GM19438 (cell line): ENCODE measurements at regions not wholly inside any gene's neighbourhood (a gene's known extent, or its start where the extent isn't known, plus 50 kb on each side); places are given as distances from the start of the nearest gene placed in this dataset.
A peak's percentile ranks its signal among the peaks of the same experiment; 100 is the strongest.
"Not testable (repeated sequence)": the region's sequence is repeated elsewhere in the genome, so short reads cannot be mapped to it uniquely, and the experiment has no call there.

Source experiments
- ATAC-seq: cut with Tn5 transposase; IDR thresholded peaks from one replicate; pipeline ENCODE4 v1.9.1; 2021; ENCODE audit warnings: low read depth; ENCODE audit not compliant: unreplicated experiment

DNA sequence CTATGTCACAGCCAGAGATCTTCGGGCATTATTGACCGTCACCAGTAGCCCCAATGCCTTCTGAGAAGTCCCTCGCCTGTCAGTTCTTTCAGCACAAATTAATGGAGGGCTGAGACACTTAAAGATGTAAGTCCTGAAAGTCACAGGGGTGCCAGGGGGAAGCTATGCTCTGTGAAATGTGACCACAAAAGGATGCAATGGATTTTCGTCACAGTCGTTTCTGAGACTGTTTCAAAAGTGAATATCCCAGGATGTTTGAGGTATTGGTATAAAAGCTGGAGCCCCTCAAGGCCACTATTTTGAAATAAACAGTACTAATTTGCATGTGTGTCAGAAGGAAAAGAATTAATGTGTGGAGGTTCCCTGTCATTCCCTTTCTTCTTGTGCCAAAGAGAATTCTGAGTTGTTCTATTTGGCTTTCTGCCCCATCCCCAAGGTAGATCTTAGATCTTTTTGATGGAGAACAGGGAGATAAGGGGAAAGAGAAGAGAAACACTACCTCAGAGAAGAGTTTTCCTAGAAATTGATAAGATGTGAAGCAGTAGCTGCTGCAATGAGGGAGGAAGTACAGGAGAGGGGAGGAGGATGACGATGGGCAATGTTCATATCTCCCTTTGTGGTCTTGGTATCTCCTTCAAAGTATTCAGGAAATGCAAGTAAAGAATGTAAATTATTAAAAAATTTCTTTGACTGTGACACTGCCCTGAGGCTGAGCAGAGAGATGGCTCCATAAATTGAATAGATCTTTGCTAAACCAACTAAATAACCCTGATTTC, 101.8 kb upstream of the NAP1L1 start:
- ATAC-seq = no peak

DNA sequence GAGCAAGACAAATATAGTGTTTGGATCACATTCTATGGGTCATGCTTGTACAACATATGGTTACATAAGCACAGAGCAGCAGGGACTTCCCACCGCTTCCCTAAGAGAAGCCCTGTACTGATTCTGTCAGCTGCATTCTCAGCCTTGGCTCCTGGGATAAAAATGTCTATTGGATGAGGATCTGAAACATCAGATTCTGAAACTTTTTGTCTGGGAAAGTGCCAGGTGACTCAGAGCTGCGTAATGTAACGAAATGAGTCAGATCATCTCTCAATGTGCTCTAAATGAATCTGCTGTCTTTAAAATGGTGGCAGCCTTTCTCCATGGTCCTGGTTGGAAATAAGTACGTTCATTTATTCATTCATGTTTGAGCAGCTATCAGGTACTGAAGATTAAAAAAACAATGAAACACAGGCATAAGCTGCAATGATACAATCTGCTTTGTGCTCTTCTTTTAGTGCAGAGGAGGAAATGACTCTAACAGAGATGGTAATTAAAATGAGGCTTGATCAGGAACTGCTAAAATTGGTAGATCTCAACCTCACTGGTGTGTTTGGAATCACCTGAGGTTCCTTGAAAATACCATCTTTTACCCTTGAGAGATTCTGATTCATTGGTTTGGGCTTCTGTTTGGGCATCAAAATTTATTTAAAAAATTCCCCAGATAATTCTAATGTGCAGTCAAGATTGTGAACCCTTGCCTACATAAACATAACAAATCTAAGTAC, 99.1 kb upstream of the NAP1L1 start:
- peak; percentile 78 for ATAC-seq

DNA sequence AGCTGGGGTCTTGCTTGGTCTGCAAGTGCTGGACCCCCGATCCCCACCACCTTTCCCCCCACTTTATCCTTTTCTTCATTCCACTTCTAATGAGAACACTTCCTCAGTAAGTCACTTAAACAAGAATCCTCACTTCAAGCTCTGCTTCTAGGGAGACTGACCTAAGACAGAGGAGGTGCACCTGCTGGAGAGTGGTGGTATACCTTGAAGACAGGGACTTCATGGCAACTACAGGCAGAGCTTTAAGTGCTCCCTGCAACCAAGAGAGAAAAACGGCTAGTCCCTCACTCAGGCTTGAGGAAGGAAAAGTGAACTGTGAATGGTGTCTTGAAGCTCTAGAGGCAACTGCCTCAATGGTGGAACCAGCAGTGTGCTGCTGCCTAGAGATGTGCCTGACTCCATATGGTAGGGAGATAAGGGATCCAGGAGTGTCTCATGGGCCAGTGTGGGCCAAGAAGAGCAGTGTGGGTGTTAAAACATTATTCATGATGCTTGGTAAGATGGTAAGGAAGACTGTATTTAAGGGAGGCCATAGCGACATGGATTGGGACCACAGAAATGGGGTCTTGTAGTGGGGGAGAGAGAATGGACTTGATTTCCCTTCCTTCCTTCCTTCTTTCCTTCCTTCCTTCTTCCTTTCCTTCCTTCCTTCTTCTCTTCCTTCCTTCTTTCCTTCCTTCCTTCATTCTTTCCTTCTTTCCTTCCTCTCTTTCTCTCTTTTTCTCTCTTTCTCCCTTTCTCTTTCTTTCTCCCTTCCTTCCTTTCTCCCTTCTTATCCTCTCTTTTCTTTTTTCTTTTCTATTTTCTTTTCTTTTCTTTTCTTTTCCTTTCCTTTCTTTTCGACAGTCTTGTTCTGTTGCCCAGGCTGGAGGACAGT, 96.2 kb upstream of the NAP1L1 start:
- no peak for ATAC-seq

DNA sequence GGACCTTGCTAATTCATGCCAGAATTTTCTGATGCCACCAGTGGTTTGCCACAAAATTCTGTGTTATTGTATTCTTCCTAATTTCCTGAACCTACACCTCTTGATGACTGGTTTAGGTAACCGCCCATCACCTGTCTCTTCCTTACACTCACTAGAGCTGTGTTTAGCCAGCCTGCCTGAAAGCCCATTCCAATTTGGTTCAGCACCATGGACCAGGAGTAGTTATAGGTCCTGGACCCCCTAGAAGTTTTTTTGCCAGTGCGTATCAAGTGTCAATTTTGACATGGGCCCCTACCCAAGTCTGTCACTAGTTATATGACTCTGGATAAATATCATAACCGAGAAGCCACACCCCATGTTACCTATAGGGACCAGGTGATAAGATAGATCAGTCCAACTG, 94.0 kb upstream of the NAP1L1 start:
- ATAC-seq = no peak

DNA sequence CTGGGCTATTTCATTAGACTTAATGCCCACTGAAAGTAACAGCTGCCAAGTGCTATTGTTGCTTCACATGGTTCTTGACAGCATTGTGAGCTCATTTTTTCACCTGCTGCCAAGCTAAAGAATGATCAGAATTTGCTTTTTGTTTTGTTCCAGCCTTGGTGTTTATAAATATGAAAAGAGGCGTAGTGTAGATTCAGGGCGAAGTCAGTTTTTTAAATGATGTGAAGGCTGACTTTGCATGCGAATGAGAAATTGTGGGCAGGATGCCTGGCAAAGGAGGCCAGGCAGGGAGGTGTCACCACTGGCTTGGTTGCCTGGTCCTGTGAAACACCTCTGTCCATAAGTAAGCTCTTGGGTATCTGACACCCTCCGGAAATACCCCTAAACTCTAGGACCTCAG, 93.3 kb upstream of the NAP1L1 start:
- ATAC-seq = no peak

DNA sequence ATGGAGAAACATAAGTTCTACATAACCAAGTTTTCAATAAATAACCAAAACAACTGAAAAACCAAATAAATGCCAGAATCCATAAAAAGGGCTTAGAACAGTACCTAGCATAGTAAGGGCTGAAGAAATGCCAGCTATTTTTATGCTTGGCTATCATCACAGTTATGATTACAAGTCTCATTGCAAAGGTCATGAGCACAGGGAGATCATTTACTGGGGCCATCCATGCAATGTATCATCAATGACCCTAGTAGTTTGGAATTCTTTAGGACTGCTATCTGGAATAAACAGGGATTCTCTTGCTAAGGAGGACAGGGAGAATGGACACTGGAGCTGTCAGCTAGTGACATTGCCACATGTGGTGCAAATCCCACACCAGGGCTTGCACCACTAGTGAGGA, 92.5 kb upstream of the NAP1L1 start:
- no peak for ATAC-seq

DNA sequence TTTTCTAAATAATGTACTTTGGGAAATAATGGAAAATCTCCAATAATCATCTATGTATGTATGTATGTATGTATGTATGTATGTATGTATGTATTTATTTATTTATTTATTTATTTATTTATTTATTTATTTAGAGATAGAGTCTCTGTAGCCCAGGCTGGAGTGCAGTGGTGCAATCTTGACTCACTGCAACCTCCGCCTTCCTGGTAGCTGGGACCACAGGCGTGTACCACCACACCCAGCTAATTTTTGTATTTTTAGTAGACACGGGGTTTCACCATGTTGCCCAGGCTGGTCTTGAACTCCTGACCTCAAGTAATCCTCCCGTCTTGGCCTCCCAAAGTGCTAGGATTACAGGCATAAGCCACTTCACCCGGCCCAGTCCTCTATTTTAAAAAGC, 91.5 kb upstream of the NAP1L1 start:
- not testable (repeated sequence) for ATAC-seq

DNA sequence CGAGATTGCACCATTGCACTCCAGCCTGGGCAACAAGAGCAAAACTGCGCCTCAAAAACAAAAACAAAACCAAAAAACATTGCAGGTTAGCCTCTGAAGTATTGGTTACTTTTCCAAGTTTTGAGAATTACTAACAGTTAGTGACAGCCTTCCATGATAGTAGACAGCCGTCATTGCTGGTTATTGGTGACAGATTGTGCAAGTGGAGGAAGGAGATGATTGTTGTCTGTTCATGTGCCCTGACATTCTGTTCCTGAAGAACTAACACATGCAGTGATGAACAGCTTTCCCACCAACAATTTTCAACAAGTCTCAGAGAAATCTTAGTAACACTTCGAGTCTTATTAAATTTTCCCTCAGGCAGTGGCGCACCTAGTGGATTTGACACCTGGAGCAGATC, 89.3 kb upstream of the NAP1L1 start:
- ATAC-seq = no peak

DNA sequence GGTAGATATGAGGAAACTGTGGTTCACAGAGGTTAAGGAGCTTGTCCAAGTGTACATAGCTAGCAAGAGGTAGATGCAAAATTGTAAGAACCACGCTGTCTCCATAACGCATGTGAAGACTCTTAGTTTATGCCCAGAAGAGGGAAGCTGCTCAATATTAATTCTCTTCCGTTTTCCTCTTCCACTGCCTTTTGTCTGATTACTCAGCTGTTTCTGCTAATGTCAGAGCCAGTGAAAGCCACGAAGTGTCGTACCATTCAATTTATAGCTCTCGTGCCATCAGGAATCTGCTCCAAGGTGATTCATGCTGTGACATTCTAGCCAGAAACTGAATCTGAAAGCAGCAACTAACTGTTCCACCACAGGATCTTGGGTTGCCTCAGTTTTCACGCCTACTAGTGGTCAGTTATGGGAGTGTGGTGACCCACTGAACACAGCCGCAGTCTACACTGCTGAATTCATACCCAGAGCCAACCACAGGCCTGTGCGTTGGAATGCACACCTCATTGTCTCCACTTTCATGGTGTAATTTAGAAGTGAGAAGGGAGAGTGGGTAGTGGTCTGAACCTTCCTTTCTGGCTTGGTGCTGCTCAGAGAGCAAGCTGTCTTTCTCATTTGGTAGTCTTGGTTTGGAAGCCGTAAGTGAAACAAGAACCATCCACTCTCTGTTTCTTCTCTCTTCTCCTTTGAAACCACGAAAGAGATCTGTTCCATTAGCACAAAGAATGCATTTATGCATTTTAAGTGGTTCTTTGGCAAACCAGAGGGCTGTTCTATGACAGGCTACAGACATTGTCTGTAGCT, 74.2 kb upstream of the NAP1L1 start:
- peak; percentile 95 for ATAC-seq

DNA sequence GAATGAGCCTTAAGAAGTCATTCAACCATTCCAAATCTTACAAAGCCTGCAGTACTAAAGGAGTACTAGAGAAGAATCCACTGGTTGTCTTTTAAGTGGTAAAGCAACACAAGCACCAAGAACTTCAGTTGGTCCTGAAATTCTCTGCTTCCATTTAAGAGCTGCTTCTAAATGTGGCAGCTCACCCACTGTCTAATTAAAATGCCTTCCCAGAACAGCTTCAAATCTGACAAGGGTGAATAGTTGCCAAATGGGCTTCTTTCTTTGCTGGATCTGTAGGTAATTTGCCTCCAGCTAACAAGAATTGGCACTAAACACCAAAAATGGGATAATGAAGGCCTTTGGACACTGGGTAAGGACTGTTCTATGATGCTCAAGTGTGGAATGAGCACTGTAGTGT, 72.2 kb upstream of the NAP1L1 start:
- no peak for ATAC-seq

DNA sequence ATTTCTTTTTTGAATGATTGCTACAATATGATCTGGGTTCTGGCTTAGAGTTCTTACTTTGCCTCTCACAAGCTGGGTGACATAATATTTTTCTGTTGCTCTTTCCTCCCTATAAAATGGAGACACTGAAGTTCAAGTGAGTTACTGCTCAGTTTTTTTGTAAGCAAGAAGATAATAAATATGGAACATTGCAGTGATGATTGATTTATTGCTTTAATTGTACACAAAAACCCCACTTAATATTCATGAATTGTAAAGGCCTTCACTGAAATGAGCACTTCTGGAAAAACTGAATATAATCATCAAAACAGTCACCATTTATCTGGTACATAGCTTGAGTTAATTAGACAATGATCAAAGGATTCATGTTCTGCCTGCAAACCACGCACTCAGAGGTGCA, 71.8 kb upstream of the NAP1L1 start:
- no peak for ATAC-seq

DNA sequence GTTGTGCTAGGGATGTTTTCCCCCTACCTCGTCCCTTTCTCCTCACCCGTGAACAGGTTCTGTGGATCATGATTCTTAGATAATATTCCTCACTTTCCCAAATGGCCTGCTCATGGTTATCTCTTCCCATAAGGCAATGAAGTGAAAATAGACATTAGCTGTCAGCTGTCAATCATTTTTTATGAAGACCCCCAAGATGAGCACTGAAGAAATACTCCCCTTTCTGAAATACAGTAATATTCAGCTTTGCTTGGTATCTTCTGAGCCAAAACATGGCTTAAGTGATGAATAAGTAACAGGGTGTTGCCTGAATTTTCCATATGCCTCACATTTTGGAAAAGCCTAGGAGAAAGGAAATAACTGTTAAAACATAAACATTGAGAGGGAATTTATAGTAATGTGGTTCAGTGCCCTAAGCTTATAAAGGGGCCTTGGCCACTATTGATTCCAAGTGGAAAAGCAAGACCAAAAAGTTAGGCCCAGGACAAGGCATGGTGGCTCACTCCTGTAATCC, 70.7 kb upstream of the NAP1L1 start:
- ATAC-seq = no peak

DNA sequence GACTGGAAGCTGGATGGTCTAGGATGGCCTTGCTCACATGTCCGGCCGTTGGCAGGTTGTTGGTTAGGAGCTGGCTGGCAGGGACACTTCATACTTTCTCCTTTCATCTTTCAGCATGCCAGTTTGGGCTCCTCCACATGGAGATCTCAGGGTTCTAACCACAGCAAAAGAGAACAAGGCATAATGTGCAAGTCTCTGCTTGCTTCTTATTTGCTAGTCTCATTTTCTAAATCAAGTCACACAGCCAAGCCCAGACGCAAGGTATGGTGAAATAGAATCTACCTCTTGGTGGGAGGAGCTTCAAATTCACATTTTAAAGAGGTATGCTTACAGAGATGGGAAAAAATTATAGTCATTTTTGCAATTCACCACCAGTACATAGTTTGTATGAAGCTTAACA, 69.1 kb upstream of the NAP1L1 start:
- ATAC-seq = no peak

DNA sequence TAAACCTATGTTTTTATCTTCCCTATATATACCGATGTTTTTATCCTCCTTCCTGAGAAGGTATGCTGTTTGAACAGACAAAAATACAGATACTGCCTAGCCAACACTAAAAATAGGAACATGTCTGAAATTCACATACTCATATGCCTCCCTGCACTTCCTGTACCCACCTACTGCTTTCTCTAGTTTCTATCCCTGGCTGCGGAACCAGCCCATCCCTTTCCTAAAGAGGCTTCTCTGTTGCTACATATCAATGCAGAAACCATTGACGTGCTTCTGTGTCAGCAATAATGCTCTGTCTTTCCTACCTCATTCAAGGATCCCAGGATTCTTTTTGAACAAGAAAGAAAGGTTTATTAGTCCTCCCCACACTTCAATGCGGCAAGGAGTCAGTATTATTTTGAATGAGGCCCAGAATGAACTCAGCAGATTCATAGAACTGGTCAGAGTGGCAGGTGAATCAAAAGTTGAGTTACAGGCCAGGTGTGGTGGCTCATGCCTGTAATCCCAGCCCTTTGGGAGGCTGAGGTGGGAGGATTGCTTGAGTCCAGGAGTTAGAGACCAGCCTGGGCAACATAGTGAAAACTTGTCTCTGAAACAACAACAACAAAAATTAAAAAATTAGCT, 67.8 kb upstream of the NAP1L1 start:
- peak; percentile 81 for ATAC-seq

DNA sequence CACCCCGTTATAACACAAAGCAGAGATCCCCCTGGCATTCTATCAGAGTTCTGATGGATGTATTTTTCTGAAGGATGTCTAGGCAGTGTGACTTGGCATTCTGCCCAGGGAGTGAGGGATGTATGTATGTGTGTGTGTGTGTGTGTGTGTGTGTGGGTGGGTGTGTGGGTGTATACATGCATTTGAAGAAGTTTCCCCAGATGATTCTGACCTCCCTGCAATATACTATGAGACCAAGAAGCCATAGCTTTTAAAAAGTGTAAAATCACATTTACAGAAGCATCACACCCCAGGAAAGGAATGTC, 59.7 kb upstream of the NAP1L1 start:
- no peak for ATAC-seq

DNA sequence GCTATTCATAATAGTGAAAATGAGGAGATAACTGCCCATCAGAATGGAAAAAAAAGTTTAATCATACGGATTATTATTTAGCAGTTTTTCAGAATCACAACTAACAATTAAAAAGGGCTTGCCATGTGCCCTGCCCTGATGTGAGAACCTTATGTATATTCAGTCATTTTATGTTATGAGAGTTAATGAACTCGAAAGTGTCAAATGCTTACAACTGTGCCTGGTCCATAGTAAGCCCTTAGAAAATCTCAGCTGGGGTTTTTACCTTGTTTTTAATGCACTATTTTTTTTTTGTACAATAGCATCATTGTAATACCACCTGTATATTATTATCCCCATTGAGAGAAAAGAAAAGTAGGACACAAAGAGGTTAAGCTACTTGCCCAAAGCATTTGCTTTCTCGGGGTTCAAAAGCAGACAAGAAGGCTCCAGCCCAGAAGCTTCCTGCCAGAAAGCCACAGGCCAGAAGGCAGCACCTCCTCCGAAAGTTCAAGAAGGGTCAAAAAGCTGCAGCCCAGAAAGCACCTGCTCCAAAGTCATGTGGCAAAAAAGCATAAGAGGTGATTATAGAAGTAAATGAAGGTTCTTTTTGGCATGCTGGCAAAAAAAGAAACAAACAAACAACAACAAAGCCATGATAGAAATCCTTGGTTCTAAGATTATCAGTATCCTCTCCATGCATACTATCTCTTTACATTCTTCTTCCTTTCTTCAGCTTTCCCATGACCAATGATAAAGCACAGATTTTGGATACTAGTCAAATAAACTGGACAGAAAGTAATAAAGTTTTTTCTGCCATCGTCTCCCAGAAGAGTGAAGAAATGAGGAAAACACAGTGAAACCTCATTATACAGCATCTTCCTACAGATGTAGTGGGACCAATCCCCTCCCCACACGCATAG, 59.1 kb upstream of the NAP1L1 start:
- peak; percentile 97 for ATAC-seq

DNA sequence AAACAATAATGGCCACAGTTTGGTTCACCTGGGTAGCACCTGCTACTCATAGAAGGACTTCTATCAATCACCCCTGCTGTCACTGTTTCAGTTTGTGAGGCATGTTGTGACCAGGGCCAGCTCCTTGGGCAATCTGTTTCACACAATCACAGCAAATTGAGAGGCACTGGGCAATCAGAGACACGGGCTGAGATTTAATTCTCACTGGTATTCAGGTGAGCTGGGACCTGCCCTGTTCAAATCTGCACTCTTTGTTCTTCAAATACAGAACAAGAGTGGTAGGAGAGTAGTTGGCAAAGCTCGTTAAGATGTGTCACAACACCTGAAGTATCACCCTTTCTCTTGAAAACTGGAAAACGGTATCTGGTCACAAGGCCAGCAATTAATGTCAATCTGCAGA, 57.8 kb upstream of the NAP1L1 start:
- ATAC-seq = no peak

DNA sequence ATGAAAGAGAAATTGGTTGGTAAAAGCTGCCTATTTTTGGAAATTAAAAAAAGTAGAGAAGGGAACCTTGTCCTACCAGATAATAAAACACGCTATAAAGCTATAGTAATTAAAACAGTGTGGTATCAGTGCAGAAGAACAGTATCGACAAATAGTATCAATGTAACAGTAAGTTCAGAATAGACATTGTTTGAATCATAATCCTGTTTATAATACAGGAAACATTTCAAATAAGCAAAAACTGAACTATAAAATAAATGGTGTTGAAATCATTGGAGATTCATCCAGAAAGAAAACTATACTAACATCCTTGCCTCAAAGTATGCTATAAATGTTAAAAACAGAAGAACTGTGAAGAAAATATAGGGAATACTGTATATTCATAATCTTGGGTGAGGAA, 54.2 kb upstream of the NAP1L1 start:
- no peak for ATAC-seq

DNA sequence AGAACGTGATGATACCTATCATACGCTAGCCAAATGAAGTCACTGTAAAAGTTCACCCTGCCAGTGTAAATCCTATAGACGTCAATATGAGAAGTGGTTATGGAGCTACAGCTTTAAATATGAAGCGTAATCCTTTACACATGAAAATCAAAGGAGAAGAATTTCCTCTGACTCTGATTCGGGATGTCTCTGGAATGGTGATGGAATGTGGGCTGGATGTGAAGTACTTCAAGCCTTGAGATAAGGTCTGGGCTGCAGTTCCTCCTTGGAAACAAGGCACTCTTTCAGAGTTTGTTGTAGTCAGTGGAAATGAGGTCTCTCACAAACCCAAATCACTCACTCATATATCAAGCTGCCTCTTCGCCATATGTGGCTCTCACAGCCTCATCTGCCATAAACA, 53.1 kb upstream of the NAP1L1 start:
- ATAC-seq = no peak
